Right atrium auricular region (tissue), 2 donors: ENCODE measurements at regions not wholly inside any gene's neighbourhood (a gene's known extent, or its start where the extent isn't known, plus 50 kb on each side); places are given as distances from the start of the nearest gene placed in this dataset.

ENCODE experiments used
- DNase-seq: peaks from one replicate; pipeline ENCODE4 v3.0.0-alpha.2; 2019; ENCODE audit warnings: low spot score
- H3K27ac ChIP-seq, 2 donors: fragments of 200-600 bp; sonication (generic); 1 replicate in 1 of 2; 2 replicates in 1 of 2; pipeline ENCODE4 v1.5.1; 2016 to 2019
- H3K27me3 ChIP-seq, 2 donors: fragments of 200-600 bp; sonication (generic); one replicate each; pipeline versions ENCODE4 v1.5.1 to v1.6.0; 2017 to 2019
- H3K36me3 ChIP-seq: fragments of 200-600 bp; sonication (generic); one replicate; pipeline ENCODE4 v1.5.1; 2016
- H3K4me1 ChIP-seq, 2 donors: fragments of 200-600 bp; sonication (generic); one replicate each; pipeline versions ENCODE4 v1.5.1 to v1.6.0; 2017 to 2019
- H3K4me3 ChIP-seq, 2 donors: fragments of 200-600 bp; sonication (generic); 1 replicate in 1 of 2; 2 replicates in 1 of 2; pipeline ENCODE4 v1.5.1; 2017 to 2019; ENCODE audit warnings: mild to moderate bottlenecking in 1 of 2, moderate library complexity in 1 of 2
- H3K9me3 ChIP-seq, 2 donors: fragments of 200-600 bp; sonication (generic); one replicate each; pipeline ENCODE4 v1.5.1; 2019
- TF ChIP-seq, protein P1 (sequence below), 2 donors: fragments of 200-600 bp; sonication (generic); IDR thresholded peaks; one replicate each; pipeline ENCODE4 v1.5.1; 2019; ENCODE audit warnings: antibody characterized with exemption in 2 of 2

- no peaks in the 10 kb centered on the region for H3K27me3 ChIP-seq
- TF ChIP-seq, protein P1, sequence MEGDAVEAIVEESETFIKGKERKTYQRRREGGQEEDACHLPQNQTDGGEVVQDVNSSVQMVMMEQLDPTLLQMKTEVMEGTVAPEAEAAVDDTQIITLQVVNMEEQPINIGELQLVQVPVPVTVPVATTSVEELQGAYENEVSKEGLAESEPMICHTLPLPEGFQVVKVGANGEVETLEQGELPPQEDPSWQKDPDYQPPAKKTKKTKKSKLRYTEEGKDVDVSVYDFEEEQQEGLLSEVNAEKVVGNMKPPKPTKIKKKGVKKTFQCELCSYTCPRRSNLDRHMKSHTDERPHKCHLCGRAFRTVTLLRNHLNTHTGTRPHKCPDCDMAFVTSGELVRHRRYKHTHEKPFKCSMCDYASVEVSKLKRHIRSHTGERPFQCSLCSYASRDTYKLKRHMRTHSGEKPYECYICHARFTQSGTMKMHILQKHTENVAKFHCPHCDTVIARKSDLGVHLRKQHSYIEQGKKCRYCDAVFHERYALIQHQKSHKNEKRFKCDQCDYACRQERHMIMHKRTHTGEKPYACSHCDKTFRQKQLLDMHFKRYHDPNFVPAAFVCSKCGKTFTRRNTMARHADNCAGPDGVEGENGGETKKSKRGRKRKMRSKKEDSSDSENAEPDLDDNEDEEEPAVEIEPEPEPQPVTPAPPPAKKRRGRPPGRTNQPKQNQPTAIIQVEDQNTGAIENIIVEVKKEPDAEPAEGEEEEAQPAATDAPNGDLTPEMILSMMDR (IDR thresholded peaks at IDR 0.05), result no peak
- H3K27ac ChIP-seq, result no peak overlapping the region
- no peaks in the 10 kb centered on the region for H3K36me3 ChIP-seq
- H3K4me3 ChIP-seq, result no peak overlapping the region
- H3K9me3 ChIP-seq, result peaks cover 0 to 15% of the 10 kb centered on the region in 2 donors
- no peak for DNase-seq
- no peaks in the 10 kb centered on the region for H3K4me1 ChIP-seq
Observed at GRCh38 chr21:35868005-35868868, 192.1 kb downstream of the SETD4 start.

DNA sequence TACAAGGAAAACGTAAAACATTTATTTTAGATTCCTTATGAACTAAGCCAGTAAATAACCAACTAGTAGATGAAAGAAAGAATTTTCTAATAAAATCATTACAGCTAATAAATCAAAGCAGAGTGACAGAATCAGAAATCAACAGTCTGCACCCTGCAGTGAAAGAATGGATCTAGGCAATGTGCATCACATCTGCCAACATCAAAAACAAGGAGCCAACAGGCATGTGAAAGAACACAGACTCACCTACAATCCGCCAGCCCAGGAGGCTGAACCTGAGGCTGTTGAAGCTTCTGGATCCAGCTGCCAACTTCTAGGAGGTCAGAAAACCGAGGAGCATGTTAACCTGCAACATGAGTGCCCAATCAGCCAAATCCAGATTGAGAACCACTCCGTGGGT is 196.3 kb downstream of the SETD4 start:
- Histone ChIP-seq H3K27ac (no peak overlapping the region), H3K9me3 (peaks cover 0 to 7% of the 10 kb centered on the region in 2 donors), H3K4me1 (no peaks in the 10 kb centered on the region), H3K4me3 (no peak overlapping the region), H3K27me3 (no peaks in the 10 kb centered on the region), H3K36me3 (no peaks in the 10 kb centered on the region)
- no peak for DNase-seq
- TF ChIP-seq, protein P1 (IDR thresholded peaks at IDR 0.05), result no peak

- Histone ChIP-seq H3K9me3 (no peaks in the 10 kb centered on the region), H3K36me3 (no peaks in the 10 kb centered on the region), H3K27me3 (no peaks in the 10 kb centered on the region), H3K4me1 (no peaks in the 10 kb centered on the region), H3K4me3 (no peak overlapping the region), H3K27ac (no peak overlapping the region)
- DNase-seq, result no peak
- TF ChIP-seq, protein P1 (IDR thresholded peaks at IDR 0.05), result no peak
Observed at GRCh38 chr21:35862969-35863368, 197.4 kb downstream of the SETD4 start.

GRCh38 chr21:35861661-35862060 is 198.7 kb downstream of the SETD4 start:
- Histone ChIP-seq H3K27ac (no peak overlapping the region), H3K36me3 (no peaks in the 10 kb centered on the region), H3K4me1 (no peaks in the 10 kb centered on the region), H3K27me3 (no peaks in the 10 kb centered on the region), H3K4me3 (no peak overlapping the region), H3K9me3 (no peaks in the 10 kb centered on the region)
- no peak for DNase-seq
- TF ChIP-seq, protein P1 (IDR thresholded peaks at IDR 0.05), result no peak

DNA sequence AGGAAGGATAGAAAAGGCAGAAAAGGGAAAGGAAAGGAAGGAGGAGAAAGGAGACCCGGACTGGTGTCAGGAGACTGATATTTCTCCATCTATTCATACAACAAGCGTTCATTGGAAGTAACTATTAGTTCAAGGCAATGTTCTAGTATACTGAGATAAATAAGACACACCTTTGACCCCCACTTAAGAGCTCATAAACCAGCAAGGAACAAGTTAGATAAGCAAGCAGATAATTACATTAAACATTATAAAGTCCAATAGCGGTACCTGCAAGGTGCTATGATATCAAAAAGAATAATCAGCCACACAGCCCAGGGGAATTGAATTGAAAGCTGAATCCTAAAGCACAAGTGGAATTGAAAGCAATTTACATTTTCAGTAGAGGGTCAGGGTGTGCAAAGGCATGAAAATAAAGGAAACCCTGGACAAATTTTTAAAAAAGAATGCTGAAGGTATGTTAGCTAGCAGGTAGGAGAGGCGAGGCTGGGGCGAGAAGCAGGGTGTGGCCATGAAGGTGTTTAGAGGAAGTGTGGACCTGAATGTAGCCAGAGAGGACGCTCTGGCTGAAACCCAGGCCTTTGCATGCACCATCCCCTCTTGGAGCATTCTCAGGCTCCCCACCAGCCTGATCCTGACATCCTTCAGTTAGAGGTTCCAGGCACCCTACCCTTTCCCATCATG is 200.0 kb downstream of the SETD4 start:
- DNase-seq, result no peak
- no peaks in the 10 kb centered on the region for H3K9me3 ChIP-seq
- no peaks in the 10 kb centered on the region for H3K36me3 ChIP-seq
- no peak overlapping the region for H3K27ac ChIP-seq
- H3K4me1 ChIP-seq, result no peaks in the 10 kb centered on the region
- no peak overlapping the region for H3K4me3 ChIP-seq
- TF ChIP-seq, protein P1 (IDR thresholded peaks at IDR 0.05), result no peak
- no peaks in the 10 kb centered on the region for H3K27me3 ChIP-seq
